Bone marrow (tissue), 2 donors: ENCODE measurements at regions not wholly inside any gene's neighbourhood (a gene's known extent, or its start where the extent isn't known, plus 50 kb on each side); places are given as distances from the start of the nearest gene placed in this dataset.
"Not testable (repeated sequence)": the region's sequence is repeated elsewhere in the genome, so short reads cannot be mapped to it uniquely, and the experiment has no call there.

Source experiments
- DNase-seq, 2 donors: peaks; one replicate each; lab custom pipeline; 2025; lab: John Stamatoyannopoulos, UW

DNA sequence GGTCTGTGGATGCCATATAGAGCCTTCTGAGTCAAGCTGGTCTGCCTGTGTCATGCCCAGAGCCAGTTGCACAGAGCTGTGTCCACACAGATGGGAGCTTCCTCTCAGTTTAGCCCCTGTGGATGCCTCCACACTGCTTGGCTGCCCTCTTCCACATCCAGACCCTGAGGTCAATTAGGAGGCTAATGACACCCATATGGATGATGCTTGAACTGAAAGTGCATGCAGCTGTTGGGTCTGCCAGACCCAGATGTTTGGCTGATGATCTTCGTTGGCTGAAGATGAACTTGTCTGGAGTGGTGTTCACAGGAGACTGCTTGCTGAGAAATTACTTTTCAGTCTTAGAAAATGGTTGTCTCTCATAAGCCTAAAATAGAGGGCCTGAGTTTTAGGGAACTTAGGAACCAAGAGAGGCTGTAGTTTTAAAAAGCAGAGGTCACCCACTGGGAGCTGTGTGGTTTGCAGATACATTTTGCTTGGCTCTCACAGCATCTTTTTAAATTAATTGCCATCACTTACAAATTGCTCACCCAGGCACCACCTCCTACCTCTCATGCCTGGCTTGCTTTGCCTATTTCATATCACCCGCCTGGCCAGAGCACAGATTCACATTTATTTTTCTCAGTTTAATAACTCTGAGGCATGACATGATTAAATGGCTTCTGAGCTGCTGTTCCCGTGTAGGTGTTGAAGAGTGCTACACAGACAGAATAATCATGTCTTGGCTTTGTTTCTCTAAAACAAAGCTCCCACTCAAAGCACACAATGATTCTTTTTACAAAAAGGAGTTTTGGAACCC, 176.1 kb downstream of the MINAR1 start:
- no peak for DNase-seq

DNA sequence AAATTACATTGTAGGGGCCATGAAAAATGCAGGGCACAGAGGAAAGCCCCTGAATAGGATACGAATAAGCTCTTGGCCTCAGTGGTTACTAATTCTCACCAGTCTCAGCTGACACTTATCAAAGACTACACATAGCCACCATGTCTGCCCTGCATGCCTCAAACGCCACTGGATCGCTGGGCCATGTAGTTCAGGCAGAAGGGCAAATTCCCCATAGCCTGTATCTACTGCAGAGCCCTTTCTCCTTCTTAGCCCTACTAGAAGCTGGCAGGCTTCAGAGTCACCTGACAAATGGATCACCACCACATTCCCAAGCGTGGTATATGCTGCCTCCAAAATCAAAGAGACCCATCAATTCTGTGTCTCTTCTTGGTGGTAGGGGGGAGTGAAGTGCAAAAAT, 177.4 kb downstream of the MINAR1 start:
- no peak for DNase-seq

DNA sequence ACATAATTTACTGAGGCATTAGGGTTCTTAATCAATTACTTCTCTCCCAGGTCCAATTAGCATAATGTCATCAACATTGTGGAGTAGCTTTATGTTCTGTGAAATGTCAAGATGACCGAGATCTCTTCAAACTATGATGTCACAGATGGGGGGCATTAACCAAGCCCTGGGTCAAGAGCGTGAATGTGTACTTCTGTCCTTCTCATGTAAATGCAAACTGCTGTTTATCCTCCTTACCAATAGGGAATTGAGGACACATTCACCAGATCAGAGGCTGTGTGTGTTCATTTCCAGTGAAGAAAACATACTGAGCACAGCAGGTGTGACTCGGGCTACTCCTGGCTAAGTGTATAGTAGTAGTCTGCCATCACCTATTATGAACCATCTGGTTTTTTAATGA, 177.9 kb downstream of the MINAR1 start:
- no peak for DNase-seq

DNA sequence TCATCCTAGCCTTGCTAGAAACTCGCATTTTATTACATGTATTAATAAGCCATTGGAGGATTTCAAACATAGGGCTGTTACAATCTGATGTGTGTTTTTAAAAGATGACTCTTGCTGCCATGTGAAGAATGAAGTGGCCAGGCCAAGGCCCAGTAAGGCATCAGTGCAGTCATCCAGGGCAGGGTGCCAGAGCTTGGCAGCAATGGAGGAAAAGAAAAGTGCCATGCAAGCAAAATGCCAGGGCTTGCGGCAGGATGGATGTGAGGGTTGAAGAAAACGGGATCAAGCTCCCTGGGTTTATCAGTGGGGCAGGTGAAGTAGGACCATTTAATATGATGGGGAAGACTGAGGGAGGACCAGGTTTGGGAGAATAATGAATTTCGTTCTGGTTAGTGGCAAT, 183.6 kb downstream of the MINAR1 start:
- no peak for DNase-seq

DNA sequence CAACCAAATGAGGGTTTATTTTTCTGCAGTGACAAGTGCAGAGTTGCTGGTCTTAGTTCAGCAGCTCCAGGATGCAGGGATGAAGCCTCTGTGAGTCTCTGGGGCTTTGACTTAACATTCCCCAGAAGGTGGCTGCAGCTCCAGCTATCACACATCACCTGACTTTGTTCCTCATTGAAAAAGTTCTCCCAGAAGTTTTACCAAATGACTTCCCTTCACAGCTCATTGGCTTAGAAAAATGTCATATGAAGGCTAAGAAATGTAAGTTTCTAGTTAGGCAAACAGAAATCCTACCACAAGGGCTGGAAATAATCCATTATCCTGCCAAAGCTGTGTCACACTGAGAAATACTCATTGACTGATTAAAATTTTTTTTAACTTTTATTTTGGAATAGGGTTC, 184.9 kb downstream of the MINAR1 start:
- no peak for DNase-seq

DNA sequence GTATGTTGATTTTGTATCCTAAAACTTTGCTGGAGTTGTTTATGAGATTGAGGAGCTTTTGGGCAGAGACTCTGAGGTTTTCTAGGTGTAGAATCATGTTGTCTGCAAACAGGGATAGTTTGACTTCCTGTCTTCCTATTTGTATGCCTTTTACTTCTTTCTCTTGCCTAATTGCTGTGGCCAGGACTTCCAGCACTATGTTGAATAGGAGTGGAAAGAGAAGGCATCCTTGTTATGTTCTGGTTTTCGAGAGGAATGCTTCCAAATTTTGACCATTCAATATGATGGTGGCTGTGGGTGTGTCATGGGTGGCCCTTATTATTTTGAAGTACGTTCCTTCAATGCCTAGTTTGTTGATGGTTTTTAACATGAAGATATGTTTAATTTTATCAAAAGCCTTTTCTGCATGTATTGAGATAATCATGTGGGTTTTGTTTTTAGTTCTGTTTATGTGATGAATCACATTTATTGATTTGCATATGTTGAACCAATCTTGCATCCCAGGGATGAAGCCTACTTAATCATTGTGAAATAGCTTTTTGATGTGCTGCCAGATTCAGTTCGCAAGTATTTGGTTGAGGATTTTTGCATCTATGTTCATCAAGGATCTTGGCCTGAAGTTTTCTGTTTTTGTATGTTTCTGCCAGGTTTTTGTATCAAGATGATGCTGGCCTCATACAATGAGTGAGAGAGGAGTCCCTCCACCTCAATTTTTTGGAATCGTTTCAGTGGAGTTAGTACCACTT, 188.1 kb downstream of the MINAR1 start:
- DNase-seq, result no peak

DNA sequence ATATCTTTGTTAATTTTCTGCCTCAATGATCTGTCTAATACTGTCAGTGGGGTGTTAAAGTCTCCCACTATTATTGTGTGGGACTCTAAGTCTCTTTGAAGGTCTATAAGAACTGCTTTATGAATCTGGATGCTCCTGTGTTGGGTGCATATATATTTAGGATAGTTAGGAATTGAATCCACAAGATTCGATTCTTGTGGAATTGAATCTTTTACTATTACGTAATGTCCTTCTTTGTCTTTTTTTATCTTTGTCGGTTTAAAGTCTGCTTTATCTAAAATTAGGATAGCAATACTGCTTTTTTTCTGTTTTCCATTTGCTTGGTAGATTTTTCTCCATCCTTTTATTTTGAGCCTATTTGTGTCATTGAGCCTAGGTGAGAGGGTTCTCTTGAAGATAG, 189.7 kb downstream of the MINAR1 start:
- not testable (repeated sequence) for DNase-seq

DNA sequence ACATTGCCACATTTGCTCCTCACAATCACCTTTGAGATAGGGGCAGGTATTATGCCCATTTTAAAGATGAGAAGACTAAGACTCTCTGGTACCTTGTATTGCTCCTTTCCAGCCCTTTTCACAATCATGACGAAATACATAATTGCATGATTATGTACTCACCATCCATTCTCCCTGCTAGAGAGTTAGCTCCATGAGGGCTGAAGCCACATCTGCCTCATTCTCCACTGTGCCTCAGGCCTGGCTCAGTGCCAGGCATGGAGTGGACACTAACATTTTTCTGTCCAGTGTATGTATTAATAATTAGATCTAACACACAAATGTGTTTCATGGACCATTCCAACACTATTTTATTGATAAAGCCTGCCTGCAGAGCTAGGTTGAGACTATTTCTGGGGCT, 191.4 kb downstream of the MINAR1 start:
- no peak for DNase-seq

DNA sequence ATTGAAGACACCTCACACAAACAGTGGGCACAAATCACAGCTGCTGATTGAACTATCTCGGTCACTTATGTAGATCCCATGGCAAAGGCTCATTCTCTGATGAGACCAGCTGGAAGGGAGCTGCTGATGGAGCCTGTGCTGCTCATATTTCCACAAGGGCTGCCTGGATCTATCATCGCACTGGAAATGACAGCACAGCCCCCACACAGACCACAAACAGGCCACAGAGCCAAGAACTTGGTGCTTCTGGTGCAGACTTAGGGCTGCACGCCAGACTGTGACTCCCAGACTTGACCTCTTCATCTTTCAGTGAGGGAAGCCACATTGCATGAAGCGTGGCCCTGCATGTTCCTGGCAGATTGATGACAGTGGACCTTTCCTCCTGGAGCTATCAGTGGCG, 197.6 kb downstream of the MINAR1 start:
- DNase-seq, result no peak

DNA sequence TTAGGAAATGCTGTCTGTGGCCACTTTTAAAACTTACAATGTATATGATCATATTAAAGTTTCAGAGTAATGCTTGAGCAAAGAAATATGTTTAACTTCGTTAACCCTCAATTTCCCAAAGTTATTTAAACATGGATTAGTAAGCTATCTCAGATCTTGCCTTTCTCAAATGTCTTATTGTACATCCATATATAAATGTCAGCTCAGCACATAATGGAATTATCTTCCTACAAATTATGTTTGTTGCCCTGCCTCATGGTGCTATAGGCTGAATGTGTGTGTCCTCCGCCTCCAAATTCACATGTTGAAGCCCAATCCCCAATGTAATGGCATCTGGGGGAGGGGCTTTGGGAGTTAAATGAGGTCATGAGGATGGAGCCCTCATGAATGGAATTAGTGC, 200.3 kb downstream of the MINAR1 start:
- DNase-seq, result no peak

DNA sequence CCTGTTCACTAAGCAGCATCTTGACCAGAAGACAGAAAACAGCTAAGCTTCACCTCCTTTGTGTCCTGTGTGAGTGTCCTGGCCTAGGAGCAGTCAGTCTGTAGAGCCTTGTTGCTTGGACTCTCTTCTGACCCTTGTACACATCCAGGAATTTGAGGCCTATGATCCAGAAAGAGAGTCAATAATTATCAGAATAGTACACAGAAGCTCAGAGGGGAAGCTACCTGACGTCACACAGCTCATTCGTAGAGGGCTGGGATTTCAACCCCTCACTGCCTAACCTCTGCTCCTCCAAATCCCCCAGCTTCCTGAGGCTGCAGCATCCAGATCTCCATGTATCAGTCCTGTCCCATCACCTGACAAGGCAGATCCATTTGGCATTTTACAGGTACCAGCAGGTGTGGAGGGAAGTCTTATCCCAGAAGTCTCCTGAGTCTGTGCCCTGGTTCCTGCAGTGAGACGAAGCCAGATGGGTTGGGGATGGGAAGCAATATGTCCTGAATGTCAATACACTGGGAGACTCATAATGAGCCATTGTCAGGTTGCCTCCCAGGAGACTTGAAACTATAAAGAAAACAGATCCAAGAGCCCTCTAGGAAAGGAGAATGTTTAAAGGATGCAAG, 203.1 kb downstream of the MINAR1 start:
- no peak for DNase-seq

DNA sequence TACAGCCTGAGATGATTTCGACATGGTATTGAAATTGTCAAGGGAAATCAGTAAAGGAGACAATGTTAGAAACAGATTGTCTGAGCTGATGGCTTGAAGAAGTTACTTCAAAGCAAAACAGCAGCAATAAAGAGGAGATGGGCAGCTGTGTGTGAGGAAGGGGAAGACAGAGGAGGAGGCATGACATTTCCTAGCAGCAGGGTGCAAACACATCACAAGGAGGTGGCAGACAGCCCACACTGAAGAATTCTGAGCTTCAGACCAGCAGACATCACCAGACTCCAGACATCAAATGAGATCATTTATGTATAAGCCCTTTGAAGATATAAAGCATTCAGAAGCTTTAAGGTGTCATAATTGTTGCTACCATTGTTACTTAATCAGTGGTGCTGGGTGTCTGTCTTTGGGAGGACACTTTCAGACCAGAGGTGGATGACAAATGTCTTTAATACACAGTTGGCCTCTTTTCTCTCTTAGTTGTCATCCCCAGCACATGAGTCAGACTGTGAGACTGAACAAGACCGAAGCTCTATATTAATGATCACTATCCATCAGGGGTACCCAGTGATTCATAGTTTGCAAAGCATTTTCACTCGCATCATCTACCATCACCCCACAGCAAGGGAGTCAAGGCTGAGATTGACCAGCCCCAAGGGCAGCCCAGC, 203.9 kb downstream of the MINAR1 start:
- DNase-seq, result no peak

DNA sequence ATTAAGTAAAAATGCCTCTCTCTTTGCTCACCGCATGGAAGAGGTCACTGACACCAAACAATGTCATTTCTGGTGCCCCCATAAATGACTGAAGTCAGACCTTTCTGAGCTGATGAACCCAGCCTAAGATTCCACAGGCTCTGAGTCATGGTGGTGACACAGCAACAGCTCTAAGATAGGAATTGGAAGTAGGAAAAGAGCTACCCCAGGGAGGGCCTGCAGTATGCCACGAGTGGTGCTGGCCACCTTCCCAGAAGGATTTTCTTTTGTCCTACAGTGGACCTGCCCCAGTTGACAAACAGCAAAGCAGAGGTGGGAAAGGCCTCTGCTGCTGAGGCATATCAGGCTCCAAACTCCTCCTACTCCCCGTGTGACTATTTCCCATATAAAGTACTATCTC, 208.1 kb downstream of the MINAR1 start:
- DNase-seq, result no peak

DNA sequence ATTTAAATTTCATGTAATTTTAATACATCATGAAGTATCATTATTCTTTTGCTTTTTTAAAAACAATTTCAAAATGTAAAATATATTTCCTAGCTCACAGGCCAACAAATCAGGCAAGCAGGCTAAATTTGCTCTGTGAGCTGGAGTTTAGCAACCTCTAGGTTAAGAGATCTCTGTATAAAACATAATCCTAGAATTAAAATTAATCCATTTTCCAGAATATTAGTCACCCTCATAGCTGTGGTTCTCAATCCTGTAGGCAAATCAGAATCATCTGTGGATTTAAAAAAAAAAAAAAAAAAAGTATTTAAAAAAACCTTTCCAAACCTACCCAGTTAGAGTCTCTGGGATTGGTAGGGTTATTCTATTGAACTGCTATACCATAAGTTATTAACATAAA, 209.7 kb downstream of the MINAR1 start:
- DNase-seq, result no peak

DNA sequence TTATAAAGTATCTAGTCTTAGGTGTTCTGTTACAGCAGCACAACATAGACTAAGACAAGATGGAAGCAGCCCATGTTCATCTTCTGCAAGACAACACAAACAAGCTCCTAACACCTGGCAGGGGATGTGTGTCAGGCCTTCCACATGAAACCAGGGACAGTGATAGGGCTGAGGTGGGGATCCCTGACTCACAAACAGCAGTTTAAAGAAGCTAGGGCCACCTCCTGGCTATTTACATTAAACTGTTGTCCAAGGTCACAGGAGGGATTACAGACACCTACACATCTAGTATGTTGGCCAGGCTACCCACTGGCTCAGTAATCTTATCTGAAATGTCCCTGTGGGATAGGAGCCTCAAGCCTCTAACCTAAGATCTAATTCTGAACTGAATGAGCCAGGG, 211.3 kb downstream of the MINAR1 start:
- DNase-seq, result no peak

DNA sequence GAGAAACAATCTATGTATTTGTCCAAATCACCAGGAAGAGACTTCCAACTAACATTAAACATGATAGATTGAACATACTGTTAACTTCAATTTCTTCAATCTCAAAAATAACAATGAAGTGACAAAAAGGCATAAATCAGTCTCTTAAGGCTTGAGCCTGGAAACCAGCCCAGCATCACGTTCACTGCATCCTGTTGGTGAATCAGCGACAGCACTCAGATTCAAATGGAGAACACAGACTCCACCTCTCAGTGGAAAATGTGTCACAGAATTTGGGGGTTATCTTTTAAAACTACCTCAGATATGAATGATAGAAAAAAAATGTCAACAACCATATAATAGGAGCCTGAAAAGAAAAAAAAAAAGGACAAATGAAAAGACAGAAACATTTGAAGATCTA, 212.0 kb downstream of the MINAR1 start:
- no peak for DNase-seq

DNA sequence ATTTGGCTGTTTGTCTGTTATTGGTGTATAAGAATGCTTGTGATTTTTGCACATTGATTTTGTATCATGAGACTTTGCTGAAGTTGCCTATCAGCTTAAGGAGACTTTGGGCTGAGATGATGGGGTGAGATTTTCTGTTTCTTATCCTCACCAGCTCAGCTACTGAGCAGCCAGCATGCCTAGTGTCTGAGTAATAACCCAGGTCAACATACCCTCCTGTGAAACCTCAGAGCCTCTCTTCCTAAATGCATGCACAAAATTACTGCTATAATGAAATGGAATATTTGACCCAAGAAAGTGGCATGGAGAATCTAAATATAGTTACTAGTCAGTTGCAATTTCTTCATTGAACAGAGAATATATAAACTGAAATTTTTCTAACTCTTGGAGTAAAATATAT, 220.8 kb downstream of the MINAR1 start:
- DNase-seq, result not testable (repeated sequence)

DNA sequence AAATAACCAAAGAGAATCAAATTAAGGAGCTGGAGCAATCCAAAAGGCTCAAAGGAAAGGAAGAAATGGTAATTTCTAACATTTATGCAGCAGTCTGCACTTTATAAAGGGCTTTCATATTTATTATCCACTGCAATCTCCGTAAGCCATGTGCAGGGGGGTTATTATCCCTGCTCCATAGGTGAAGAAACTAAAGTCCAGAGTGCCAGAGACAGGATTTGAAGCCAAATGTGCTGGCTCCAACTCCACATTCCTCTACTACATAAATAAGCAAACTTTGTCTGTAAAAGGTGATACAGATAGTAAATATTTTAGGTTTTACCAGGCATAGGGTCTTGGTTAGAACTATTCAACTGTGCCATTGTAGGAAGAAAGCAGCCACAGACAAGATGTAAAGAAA, 221.4 kb downstream of the MINAR1 start:
- DNase-seq, result no peak

DNA sequence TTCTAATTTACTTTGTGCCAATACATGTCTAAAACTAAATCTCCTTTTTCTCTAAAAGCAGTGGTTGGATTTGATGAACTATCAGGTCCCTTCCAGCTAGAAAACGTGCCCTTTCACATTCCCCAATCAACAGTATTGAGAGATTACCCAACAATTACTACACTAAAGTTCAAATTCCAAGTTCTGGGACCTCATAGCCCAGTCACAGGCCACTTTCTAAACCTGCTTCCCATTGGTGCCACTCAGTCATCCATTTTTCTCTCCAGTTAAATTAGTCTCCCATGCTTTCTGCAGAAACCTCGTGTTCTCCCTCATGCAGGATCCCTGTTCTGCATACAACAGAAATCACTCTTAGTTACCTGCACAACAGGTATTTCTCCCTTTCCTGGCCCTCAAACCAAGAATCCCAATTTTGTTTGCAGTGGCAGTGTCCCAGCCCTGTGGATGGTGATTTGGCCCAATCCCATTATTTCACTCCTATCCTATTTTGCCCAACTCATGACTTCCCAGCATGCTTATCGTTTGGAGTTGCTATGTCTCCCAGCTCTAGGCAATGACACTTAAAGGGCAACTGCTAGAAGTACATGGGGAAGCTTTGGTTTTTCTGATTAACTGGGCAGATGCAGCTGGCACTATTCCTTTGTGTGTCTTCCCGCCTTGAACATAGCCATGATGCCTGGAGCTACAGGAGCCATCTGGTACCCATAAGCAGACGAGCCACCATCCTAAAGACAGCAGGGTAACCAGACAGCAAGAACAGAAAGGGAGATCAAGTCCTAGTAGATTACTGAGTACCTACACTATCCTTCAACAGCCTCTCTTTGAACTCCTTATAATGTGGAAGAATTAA, 224.2 kb downstream of the MINAR1 start:
- DNase-seq, result no peak

DNA sequence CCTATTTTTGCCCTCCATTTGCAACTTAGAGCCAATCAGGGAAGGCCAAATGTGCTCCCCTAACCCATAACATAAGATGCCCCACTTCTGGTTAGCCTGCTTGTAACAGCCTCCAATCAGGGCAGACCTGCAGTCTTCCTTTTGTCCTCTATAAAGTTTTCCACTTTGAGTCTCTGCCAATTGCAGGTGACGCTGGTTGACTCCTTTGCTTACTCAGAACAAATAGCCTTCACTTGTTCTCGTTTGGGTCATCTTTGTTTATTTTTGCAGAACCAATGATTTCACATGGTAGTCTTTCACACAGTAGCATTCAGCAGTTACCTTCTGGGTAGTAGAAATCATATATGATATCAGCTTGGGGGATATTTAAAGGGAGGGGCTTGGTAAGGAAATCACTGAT, 225.6 kb downstream of the MINAR1 start:
- DNase-seq, result no peak

DNA sequence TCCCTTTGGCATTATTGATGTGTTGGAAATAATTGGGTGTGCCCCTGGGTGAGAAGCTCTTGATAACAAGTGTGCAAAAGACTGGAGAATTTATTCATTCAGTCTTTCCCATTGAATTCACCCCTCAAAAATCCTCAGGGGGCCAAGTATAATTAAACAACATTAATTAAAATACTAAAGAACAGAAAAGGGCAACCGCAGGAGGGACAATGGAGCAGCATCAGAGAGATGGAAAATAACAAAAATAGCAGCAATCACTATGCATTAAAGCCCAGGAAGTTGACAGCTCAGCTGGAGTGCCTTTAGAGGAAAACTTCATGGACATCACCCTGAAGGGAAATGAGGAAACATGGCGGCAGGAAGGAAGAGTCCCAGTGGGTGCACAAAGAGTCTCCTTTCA, 227.6 kb downstream of the MINAR1 start:
- DNase-seq, result no peak

DNA sequence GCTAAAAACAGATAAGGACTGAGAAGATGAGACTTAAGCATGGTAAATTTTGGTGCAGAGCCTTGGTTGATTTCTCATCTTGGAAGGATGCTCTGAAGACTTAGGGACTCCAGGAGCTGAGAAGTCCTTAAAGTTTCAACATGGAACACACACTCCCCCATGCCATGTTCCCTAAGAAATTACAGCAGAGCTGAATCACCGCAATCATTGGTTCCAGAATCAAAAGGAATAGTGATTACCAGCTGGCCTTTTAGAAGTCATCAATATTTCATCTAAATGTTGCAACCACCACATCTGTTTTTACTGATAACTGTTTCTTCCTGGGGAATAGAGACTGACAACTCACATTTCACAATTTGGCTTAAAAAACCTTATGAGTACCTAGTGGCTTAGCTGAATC, 229.3 kb downstream of the MINAR1 start:
- DNase-seq, result no peak
